ENCODE measurements at regions not wholly inside any gene's neighbourhood (a gene's known extent, or its start where the extent isn't known, plus 50 kb on each side); places are given as distances from the start of the nearest gene placed in this dataset.
"Not testable (repeated sequence)": the region's sequence is repeated elsewhere in the genome, so short reads cannot be mapped to it uniquely, and the experiment has no call there.

DNA sequence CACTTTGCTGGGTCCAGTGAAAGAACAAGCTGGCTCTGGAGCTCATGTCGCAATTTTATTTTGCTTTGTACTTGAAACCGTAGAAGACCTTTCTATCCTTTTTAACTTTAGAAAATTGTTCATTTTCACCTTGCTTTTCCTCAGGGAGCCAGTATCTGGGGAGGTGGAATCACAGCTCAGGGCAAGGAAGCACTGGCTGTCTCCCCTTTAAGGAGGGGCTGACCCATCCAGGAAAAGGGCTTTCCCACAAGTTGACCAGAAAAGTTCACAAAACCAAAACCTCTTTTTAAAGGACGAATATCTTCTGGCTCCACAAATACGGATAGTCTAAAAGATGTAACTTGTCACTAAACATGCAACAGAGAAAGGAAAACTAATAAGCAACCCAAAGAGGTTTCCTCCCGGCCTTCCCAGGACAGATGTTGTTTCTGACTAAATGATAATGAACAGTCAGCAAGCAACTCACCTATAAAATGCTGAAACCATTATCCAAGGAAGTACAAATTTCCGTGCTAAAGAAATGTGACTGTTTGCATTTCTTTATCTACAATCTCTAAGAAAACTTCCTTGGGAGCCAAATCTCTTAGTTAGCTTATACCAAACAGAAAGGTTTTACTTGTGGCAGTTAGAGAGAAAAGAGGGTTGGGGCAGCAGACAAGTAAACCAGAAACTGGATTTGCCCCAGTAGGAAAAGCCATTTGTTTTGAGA is 278.2 kb downstream of the PLK2 start:
- no peaks in the 10 kb centered on the region for H3K36me3 ChIP-seq (ENCODE audit: control insufficient read depth, insufficient read depth, low read length)
- H3K9me3 Mint-ChIP-seq = peaks cover 0 to 2% of the 10 kb centered on the region in 2 donors
- no peak for DNase-seq
- H3K4me1 ChIP-seq (ENCODE audit: control insufficient read depth, insufficient read depth, low read length) = no peaks in the 10 kb centered on the region
- H3K4me3 ChIP-seq (ENCODE audit: low read length) = no peak overlapping the region
- no peaks in the 10 kb centered on the region for H3K27me3 ChIP-seq (ENCODE audit: control insufficient read depth, insufficient read depth, low read length)
- H3K9me3 ChIP-seq (ENCODE audit: control insufficient read depth, insufficient read depth, low read length) = no peaks in the 10 kb centered on the region
- H3K27ac ChIP-seq (ENCODE audit: low read length) = no peak overlapping the region
- intact Hi-C loops (cut with micrococcal nuclease) = no loop called here
- H3K36me3 Mint-ChIP-seq = no peaks in the 10 kb centered on the region
- WGBS (ENCODE audit: insufficient coverage) = 59% methylated on average over 5 of the region's 6 CpGs
- H3K27me3 Mint-ChIP-seq (ENCODE audit: low read depth in 2 of 2) = no peaks in the 10 kb centered on the region
- H3K4me1 Mint-ChIP-seq = no peaks in the 10 kb centered on the region
- ATAC-seq = no peak
- no peak for TF ChIP-seq CTCF (IDR thresholded peaks at IDR 0.05)
- no peak overlapping the region for H3K4me3 Mint-ChIP-seq
- H3K27ac Mint-ChIP-seq = no peak overlapping the region

DNA sequence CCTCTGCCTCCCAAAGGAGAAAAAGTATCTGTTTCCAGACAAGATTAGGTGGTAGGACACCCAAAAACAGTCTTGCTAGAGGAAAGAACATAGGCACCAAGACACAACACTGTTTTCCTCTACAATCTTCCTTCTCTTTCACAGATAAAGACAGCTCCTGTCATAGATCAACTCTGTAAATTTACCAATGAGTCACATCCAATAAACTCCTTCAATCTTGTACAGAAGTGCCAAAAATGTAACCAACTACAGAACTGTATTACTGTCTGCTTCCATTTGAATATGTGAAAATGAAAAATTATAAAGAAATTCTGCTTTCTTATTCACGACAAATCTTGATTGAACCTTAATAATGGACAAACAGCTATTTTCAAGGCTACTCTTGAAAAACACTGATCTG is 286.9 kb downstream of the PLK2 start:
- Histone ChIP-seq H3K27me3 (ENCODE audit: control insufficient read depth, insufficient read depth, low read length) (no peaks in the 10 kb centered on the region), H3K27ac (ENCODE audit: low read length) (no peak overlapping the region), H3K36me3 (ENCODE audit: control insufficient read depth, insufficient read depth, low read length) (no peaks in the 10 kb centered on the region), H3K4me1 (ENCODE audit: control insufficient read depth, insufficient read depth, low read length) (no peaks in the 10 kb centered on the region), H3K4me3 (ENCODE audit: low read length) (no peak overlapping the region), H3K9me3 (ENCODE audit: control insufficient read depth, insufficient read depth, low read length) (no peaks in the 10 kb centered on the region)
- H3K9me3 Mint-ChIP-seq = peaks cover 0 to 4% of the 10 kb centered on the region in 2 donors
- no peak overlapping the region for H3K4me3 Mint-ChIP-seq
- no peaks in the 10 kb centered on the region for H3K27me3 Mint-ChIP-seq (ENCODE audit: low read depth in 2 of 2)
- TF ChIP-seq CTCF (IDR thresholded peaks at IDR 0.05) = no peak
- ATAC-seq (no peak), DNase-seq (no peak)
- no peaks in the 10 kb centered on the region for H3K36me3 Mint-ChIP-seq
- no peak overlapping the region for H3K27ac Mint-ChIP-seq
- no peaks in the 10 kb centered on the region for H3K4me1 Mint-ChIP-seq
- intact Hi-C loops (cut with micrococcal nuclease) = no loop called here
- 100% methylated on average over 1 of the region's 1 CpG for WGBS (ENCODE audit: insufficient coverage)

DNA sequence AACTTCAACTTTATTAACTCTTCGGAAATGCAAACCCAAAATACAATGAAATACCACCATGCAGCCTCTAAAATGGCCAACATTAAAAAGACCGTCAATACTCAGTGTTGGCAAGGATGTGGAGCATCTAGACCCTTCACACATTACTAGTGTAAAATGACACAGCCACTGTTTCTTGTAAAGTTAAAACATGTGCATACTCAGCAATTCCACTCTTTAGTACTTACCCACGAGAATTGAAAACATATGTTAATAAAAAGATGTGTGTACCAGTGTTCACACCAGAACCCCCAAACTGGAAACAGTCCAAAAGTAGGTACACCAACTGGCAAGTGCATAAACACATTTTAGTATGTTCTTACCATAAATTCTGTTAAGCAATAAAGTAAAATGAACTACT is 294.7 kb downstream of the PLK2 start:
- TF ChIP-seq CTCF (IDR thresholded peaks at IDR 0.05) = no peak
- Histone ChIP-seq H3K9me3 (ENCODE audit: control insufficient read depth, insufficient read depth, low read length) (no peaks in the 10 kb centered on the region), H3K27me3 (ENCODE audit: control insufficient read depth, insufficient read depth, low read length) (no peaks in the 10 kb centered on the region), H3K36me3 (ENCODE audit: control insufficient read depth, insufficient read depth, low read length) (no peaks in the 10 kb centered on the region), H3K27ac (ENCODE audit: low read length) (no peak overlapping the region), H3K4me1 (ENCODE audit: control insufficient read depth, insufficient read depth, low read length) (no peaks in the 10 kb centered on the region), H3K4me3 (ENCODE audit: low read length) (no peak overlapping the region)
- no peaks in the 10 kb centered on the region for H3K4me1 Mint-ChIP-seq
- intact Hi-C loops (cut with micrococcal nuclease) = no loop called here
- H3K27me3 Mint-ChIP-seq (ENCODE audit: low read depth in 2 of 2) = no peaks in the 10 kb centered on the region
- DNase-seq = no peak
- ATAC-seq = no peak
- no peak overlapping the region for H3K4me3 Mint-ChIP-seq
- WGBS (ENCODE audit: insufficient coverage) = 80% methylated on average over 2 of the region's 3 CpGs
- no peaks in the 10 kb centered on the region for H3K36me3 Mint-ChIP-seq
- H3K27ac Mint-ChIP-seq = no peak overlapping the region
- H3K9me3 Mint-ChIP-seq = peaks cover 0 to 4% of the 10 kb centered on the region in 2 donors

DNA sequence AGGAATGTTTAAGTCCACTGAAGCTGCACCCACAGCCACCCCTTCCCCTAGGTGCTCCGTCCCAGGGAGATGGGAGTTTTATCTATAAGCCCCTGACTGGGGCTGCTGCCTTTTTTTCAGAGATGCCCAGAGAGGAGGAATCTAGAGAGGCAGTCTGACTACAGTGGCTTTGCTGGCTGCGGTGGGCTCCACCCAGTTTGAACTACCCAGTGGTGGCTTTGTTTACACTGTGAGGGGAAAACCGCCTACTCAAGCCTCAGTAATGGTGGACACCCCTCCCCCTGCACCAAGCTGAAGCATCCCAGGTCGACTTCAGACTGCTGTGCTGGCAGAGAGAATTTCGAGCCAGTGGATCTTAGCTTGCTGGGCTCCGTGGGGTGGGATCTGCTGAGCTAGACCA is 298.0 kb downstream of the PLK2 start:
- intact Hi-C loops (cut with micrococcal nuclease); DNase-seq; H3K27ac ChIP-seq (ENCODE audit: low read length); H3K27me3 ChIP-seq (ENCODE audit: control insufficient read depth, insufficient read depth, low read length); H3K36me3 ChIP-seq (ENCODE audit: control insufficient read depth, insufficient read depth, low read length); H3K4me3 Mint-ChIP-seq; H3K9me3 Mint-ChIP-seq; H3K4me1 ChIP-seq (ENCODE audit: control insufficient read depth, insufficient read depth, low read length); H3K36me3 Mint-ChIP-seq; H3K9me3 ChIP-seq (ENCODE audit: control insufficient read depth, insufficient read depth, low read length); ATAC-seq; H3K4me1 Mint-ChIP-seq; H3K27me3 Mint-ChIP-seq (ENCODE audit: low read depth in 2 of 2); H3K4me3 ChIP-seq (ENCODE audit: low read length); H3K27ac Mint-ChIP-seq: not testable (repeated sequence)
- 79% methylated on average over 5 of the region's 6 CpGs for WGBS (ENCODE audit: insufficient coverage)
